AG04450 (cell line): ENCODE measurements at regions not wholly inside any gene's neighbourhood (a gene's known extent, or its start where the extent isn't known, plus 50 kb on each side); places are given as distances from the start of the nearest gene placed in this dataset.

Experiments
- CTCF ChIA-PET: fragments of 300-600, 350-600 bp; formaldehyde crosslinking; extraction: SDS; loops from one replicate; lab custom pipeline; 2022; ENCODE audit warnings: antibody characterized with exemption, inconsistent platforms; lab: Charles Lee
- POLR2A ChIA-PET: fragments of 350-600 bp; formaldehyde crosslinking; extraction: SDS; loops from one replicate; lab custom pipeline; 2021; ENCODE audit warnings: antibody characterized with exemption, inconsistent platforms; lab: Yijun Ruan, JAX
- DNase-seq: peaks from one replicate; pipeline ENCODE4 v3.0.0-alpha.2; 2011; ENCODE audit warnings: low read depth, low spot score
- H3K27ac ChIP-seq: one replicate; pipeline ENCODE4 v1.5.1; 2012; ENCODE audit warnings: low read depth, low read length, control low read depth
- H3K27me3 ChIP-seq: one replicate; pipeline ENCODE4 v1.6.0; 2012; ENCODE audit warnings: low read length; ENCODE audit not compliant: control insufficient read depth, insufficient read depth
- H3K4me3 ChIP-seq: 2 replicates; pipeline ENCODE4 v1.5.1; 2011; ENCODE audit warnings: mild to moderate bottlenecking, low read depth, low read length, control low read depth
- H3K9me3 ChIP-seq: 2 replicates; pipeline ENCODE4 v1.5.1; 2012; ENCODE audit warnings: low read length; ENCODE audit not compliant: control insufficient read depth, insufficient read depth
- CTCF ChIP-seq: IDR thresholded peaks from 2 replicates; pipeline ENCODE4 v1.5.1; 2011; ENCODE audit warnings: low read depth, low read length, control low read depth, inconsistent platforms

- TF ChIP-seq CTCF = no peak
- CTCF ChIA-PET = interaction anchor here (1.4 kb wide), 1 partner anchor 16 kb away, joined by 3 read pairs; no protein-coding TSS in a partner anchor
- peaks cover 16% of the 10 kb centered on the region for H3K27me3 ChIP-seq
- POLR2A ChIA-PET = no interaction called here
- H3K27ac ChIP-seq = no peak overlapping the region
- no peak for DNase-seq
- H3K4me3 ChIP-seq = no peak overlapping the region
- H3K9me3 ChIP-seq = peaks cover 7% of the 10 kb centered on the region; the same call in 1 of the 2 replicates
Measured at GRCh38 chr13:111411151-111411858, 90.9 kb downstream of the TEX29 start.

- CTCF ChIA-PET = no interaction called here
- H3K27ac ChIP-seq = no peak overlapping the region
- no peak overlapping the region for H3K4me3 ChIP-seq
- H3K9me3 ChIP-seq = peaks cover 7% of the 10 kb centered on the region; the same call in 1 of the 2 replicates
- no peak for TF ChIP-seq CTCF
- POLR2A ChIA-PET = no interaction called here
- H3K27me3 ChIP-seq = peaks cover 18% of the 10 kb centered on the region
- DNase-seq = no peak
Measured at GRCh38 chr13:111411919-111412650, 91.6 kb downstream of the TEX29 start.

DNA sequence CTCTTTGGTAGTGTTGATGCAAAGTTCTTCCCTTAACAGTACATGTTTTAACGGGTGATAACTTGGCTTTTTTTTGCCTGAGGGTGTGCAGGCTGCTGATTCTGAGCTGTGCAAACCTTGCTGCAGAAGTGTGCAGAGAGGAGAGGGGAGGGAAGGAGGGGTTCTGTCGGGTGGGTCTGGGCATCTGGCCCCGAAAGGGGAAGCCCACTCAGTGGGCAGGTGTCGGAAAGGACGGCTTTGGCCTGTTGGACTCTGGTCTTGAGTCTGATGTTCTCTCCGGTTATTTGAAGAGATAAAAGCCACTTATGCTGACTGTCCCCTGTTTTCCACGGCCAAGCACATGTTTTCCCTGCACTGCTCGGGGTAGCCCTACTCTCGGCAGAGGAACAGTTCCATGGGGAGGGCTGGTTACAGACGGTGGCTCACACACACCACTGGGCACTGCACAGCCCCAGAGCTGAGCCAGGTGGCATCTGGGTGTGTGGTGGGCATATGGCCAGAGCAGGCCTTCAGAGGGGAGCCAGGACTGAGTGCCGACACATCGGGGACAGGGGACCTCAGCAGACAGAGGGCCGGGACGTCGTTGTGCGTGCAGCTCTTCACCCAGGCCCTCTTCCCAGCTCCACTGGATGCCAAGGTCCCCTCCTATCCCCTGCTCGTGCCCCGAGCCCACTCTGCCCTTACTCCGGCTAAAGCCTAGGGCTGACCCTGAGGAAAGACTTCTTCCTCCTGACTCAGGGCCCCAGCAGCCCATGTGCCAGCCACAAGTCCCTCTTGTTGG is 93.2 kb downstream of the TEX29 start:
- Histone ChIP-seq H3K27ac (no peak overlapping the region), H3K9me3 (peaks cover 7% of the 10 kb centered on the region; the same call in 1 of the 2 replicates), H3K27me3 (peaks cover 17% of the 10 kb centered on the region), H3K4me3 (no peak overlapping the region)
- no peak for DNase-seq
- POLR2A ChIA-PET = no interaction called here
- no peak for TF ChIP-seq CTCF
- CTCF ChIA-PET = interaction anchor here (0.6 to 1.1 kb wide), 2 partner anchors 8 to 189 kb away, joined by 3 to 5 read pairs; no protein-coding TSS in a partner anchor

GRCh38 chr13:111414341-111414740 is 93.9 kb downstream of the TEX29 start:
- POLR2A ChIA-PET = no interaction called here

More at GRCh38 chr13:111414341-111414740, 93.9 kb downstream of the TEX29 start:
- no peak overlapping the region for H3K27ac ChIP-seq
- peaks cover 15% of the 10 kb centered on the region for H3K27me3 ChIP-seq
- DNase-seq = no peak
- CTCF ChIA-PET = interaction anchor here (1.1 kb wide), 1 partner anchor 9 kb away, joined by 3 read pairs; no protein-coding TSS in a partner anchor
- peaks cover 7% of the 10 kb centered on the region; the same call in 1 of the 2 replicates for H3K9me3 ChIP-seq
- no peak for TF ChIP-seq CTCF
- no peak overlapping the region for H3K4me3 ChIP-seq
